KMS-11 (cell line): ENCODE measurements at regions not wholly inside any gene's neighbourhood (a gene's known extent, or its start where the extent isn't known, plus 50 kb on each side); places are given as distances from the start of the nearest gene placed in this dataset.

ENCODE experiments used
- H2AFZ ChIP-seq: fragments of 200-600 bp; sonication (generic); 2 replicates; pipeline ENCODE4 v1.6.1; 2016; ENCODE audit warnings: antibody characterized with exemption, mixed run types, low read depth
- H3K27ac ChIP-seq: fragments of 200-600 bp; sonication (generic); 2 replicates; pipeline ENCODE4 v1.6.1; 2016; ENCODE audit warnings: mild to moderate bottlenecking, mixed run types
- H3K27me3 ChIP-seq: fragments of 200-600 bp; sonication (generic); 2 replicates; pipeline ENCODE4 v1.6.1; 2017; ENCODE audit warnings: mild to moderate bottlenecking, low read depth, mixed run types, moderate library complexity; ENCODE audit not compliant: insufficient read depth
- H3K36me3 ChIP-seq: fragments of 200-600 bp; sonication (generic); 2 replicates; pipeline ENCODE4 v1.6.1; 2017; ENCODE audit warnings: mild to moderate bottlenecking, mixed run types; ENCODE audit not compliant: insufficient read depth
- H3K4me1 ChIP-seq: fragments of 200-600 bp; sonication (generic); 2 replicates; pipeline ENCODE4 v1.6.1; 2016; ENCODE audit warnings: mild to moderate bottlenecking, low read depth, mixed run types; ENCODE audit not compliant: poor library complexity, severe bottlenecking
- H3K4me2 ChIP-seq: fragments of 200-600 bp; sonication (generic); 2 replicates; pipeline ENCODE4 v1.7.0; 2016; ENCODE audit warnings: mild to moderate bottlenecking, mixed run types
- H3K4me3 ChIP-seq: fragments of 200-600 bp; sonication (generic); IDR thresholded peaks from 2 replicates; pipeline ENCODE4 v1.6.1; 2017; ENCODE audit warnings: low read depth, low read length, mixed read lengths; ENCODE audit not compliant: insufficient read depth
- H3K79me2 ChIP-seq: fragments of 200-600 bp; sonication (generic); 2 replicates; pipeline ENCODE4 v1.6.1; 2016; ENCODE audit warnings: low read depth, mixed run types; ENCODE audit not compliant: insufficient read depth
- H3K9ac ChIP-seq: fragments of 200-600 bp; sonication (generic); 2 replicates; pipeline ENCODE4 v1.6.1; 2016; ENCODE audit warnings: mild to moderate bottlenecking, mixed run types
- H4K20me1 ChIP-seq: fragments of 200-600 bp; sonication (generic); 2 replicates; pipeline ENCODE4 v1.6.1; 2016; ENCODE audit warnings: mild to moderate bottlenecking, mixed run types; ENCODE audit not compliant: insufficient read depth
- TF ChIP-seq, protein P1 (sequence below): fragments of 200-600 bp; sonication (generic); conservative IDR thresholded peaks from 2 replicates; pipeline ENCODE4 v1.6.1; 2017; ENCODE audit warnings: low read depth, mild to moderate bottlenecking, antibody characterized with exemption, low read length, moderate library complexity, mixed read lengths

DNA sequence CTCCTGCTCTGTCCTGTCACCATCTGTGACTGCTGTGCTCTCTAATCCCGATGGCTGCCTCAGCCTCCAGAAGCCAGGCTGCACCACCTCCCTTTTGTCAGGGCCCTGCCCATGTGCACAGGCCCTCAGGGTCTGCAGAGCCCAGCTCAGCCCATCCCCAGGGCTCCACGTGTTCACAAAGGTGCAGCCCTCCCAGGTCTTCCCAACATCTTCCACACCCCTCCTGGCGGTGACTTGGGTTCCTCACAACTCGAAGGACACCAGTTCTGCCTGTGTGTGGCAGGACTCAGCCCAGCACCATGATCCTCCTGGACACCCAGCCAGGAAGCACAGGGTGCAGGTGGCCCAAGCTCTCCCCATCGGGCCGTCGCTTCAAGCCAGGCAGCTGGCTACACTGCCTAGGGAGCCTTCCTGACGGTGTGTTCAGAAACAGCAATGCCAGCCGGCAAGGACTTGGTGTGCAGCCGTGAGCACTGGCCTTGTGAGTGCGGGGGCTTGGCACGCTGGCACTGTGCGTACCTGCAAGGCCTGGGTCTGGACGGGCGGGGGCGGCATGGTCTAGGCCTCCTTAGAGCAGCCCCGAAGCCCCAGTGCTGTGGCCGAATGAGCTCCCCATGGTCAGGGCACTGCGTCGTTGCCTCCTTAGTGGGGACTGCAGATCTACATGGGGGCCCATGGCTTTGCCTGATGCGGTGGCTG, 96.1 kb downstream of the MRPL36 start:
- Histone ChIP-seq H3K79me2 (no peaks in the 10 kb centered on the region), H3K27me3 (no peaks in the 10 kb centered on the region), H3K4me2 (no peak overlapping the region), H3K4me3 (no peak overlapping the region), H3K9ac (no peak overlapping the region), H4K20me1 (no peaks in the 10 kb centered on the region), H3K27ac (no peak overlapping the region), H2AFZ (no peak overlapping the region), H3K4me1 (no peaks in the 10 kb centered on the region), H3K36me3 (no peaks in the 10 kb centered on the region)
- TF ChIP-seq, protein P1, sequence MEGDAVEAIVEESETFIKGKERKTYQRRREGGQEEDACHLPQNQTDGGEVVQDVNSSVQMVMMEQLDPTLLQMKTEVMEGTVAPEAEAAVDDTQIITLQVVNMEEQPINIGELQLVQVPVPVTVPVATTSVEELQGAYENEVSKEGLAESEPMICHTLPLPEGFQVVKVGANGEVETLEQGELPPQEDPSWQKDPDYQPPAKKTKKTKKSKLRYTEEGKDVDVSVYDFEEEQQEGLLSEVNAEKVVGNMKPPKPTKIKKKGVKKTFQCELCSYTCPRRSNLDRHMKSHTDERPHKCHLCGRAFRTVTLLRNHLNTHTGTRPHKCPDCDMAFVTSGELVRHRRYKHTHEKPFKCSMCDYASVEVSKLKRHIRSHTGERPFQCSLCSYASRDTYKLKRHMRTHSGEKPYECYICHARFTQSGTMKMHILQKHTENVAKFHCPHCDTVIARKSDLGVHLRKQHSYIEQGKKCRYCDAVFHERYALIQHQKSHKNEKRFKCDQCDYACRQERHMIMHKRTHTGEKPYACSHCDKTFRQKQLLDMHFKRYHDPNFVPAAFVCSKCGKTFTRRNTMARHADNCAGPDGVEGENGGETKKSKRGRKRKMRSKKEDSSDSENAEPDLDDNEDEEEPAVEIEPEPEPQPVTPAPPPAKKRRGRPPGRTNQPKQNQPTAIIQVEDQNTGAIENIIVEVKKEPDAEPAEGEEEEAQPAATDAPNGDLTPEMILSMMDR, result no peak

DNA sequence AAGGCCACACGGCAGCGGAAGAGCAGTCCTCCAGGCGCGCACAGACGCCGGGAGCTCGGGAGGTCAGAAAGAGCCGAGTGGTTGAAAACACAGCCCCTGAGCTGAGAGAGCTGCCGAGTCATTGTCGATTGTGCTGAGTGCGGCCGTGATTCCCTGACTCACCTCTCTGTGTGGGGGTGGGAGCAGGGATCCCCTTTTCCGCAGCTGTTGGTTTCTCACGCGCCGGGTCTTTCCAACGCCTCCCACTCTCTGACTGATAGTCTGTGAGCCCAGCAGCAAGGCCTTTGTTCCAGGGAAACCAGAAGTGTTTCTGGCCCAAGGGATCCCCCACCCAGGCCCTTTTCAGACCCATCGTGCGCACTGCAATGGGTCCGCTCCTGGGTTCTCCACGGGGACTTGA, 97.3 kb downstream of the MRPL36 start:
- H3K4me1 ChIP-seq, result no peaks in the 10 kb centered on the region
- no peaks in the 10 kb centered on the region for H3K36me3 ChIP-seq
- H2AFZ ChIP-seq, result no peak overlapping the region
- H3K79me2 ChIP-seq, result no peaks in the 10 kb centered on the region
- H3K4me3 ChIP-seq, result no peak overlapping the region
- no peaks in the 10 kb centered on the region for H4K20me1 ChIP-seq
- TF ChIP-seq, protein P1, result no peak
- H3K27me3 ChIP-seq, result no peaks in the 10 kb centered on the region
- no peak overlapping the region for H3K9ac ChIP-seq
- H3K4me2 ChIP-seq, result no peak overlapping the region
- no peak overlapping the region for H3K27ac ChIP-seq

DNA sequence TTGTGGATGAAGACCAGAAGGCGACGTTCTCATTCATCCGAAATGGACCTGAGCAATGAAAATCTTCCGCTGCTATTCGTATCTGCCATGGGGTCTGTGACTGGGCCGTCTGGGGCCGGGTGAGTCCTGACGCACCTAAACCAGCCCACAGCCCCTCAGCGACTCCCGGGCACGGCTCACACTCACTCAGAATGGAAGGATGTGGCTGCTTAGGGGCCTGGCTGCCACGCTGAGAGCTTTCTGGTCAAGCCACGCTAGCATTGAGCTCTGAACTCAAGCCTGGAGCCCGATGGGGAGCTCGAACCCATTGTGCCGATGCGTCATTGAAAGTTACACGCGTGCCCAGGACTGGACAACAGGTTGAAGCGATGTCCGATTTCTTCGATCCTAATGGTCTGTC, 97.8 kb downstream of the MRPL36 start:
- Histone ChIP-seq H4K20me1 (no peaks in the 10 kb centered on the region), H3K79me2 (no peaks in the 10 kb centered on the region), H3K27ac (no peak overlapping the region), H2AFZ (no peak overlapping the region), H3K9ac (no peak overlapping the region), H3K4me1 (no peaks in the 10 kb centered on the region), H3K4me2 (no peak overlapping the region), H3K36me3 (no peaks in the 10 kb centered on the region), H3K27me3 (no peaks in the 10 kb centered on the region), H3K4me3 (no peak overlapping the region)
- TF ChIP-seq, protein P1, result no peak

DNA sequence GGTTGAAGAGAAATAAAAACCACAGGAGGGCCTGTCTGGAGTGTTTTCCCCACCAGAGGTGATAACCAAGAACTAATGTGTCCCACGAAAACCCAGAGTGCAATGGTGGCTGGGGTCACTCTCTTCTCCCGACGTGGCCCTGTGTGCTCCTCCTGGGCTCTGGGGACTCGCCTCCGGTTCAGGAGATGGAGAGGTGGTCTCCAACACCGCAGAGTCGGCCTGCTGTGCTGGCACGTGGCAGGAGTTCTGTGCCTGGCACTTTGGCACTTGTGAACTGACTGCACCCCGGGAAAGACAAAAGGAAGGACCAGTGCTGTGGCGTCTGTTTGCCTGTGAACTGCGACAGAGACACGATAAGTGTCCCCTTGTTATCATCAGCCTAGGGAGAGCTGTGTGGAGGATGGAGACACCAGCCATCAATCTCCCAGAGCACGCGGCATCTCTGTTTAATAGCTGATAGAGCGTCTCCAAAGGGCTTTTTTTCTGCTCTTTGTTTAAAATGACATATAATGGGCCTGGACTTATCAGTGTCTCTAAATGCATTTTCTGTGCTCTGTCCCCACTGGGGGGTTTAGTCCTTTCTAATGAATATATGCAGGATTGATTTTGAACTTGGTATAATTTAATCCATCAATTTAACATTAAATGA, 98.3 kb downstream of the MRPL36 start:
- no peak overlapping the region for H3K27ac ChIP-seq
- no peaks in the 10 kb centered on the region for H3K36me3 ChIP-seq
- H3K4me2 ChIP-seq, result no peak overlapping the region
- no peaks in the 10 kb centered on the region for H3K27me3 ChIP-seq
- H3K79me2 ChIP-seq, result no peaks in the 10 kb centered on the region
- H4K20me1 ChIP-seq, result no peaks in the 10 kb centered on the region
- H3K4me1 ChIP-seq, result no peaks in the 10 kb centered on the region
- H3K4me3 ChIP-seq, result no peak overlapping the region
- no peak overlapping the region for H3K9ac ChIP-seq
- H2AFZ ChIP-seq, result no peak overlapping the region
- TF ChIP-seq, protein P1, result no peak
